SKM-1 treated with dmso at 0.1 percent for 144 hours (cell line): ENCODE measurements at regions not wholly inside any gene's neighbourhood (a gene's known extent, or its start where the extent isn't known, plus 50 kb on each side); places are given as distances from the start of the nearest gene placed in this dataset.

Experiments
- DNase-seq: peaks from one replicate; lab custom pipeline; 2025; ENCODE audit not compliant: unreplicated experiment; lab: John Stamatoyannopoulos, UW

- DNase-seq, result no peak
These were observed 50.6 kb upstream of the L3MBTL4 start for GRCh38 chr18:6465281-6465680.

- no peak for DNase-seq
These were observed 61.5 kb upstream of the L3MBTL4 start for GRCh38 chr18:6476190-6476589.

GRCh38 chr18:6476880-6477279, 62.2 kb upstream of the L3MBTL4 start:
- no peak for DNase-seq

GRCh38 chr18:6478121-6478520, 63.4 kb upstream of the L3MBTL4 start:
- no peak for DNase-seq

- no peak for DNase-seq
These were observed 65.0 kb upstream of the L3MBTL4 start for GRCh38 chr18:6479699-6480098.

- DNase-seq, result no peak
These were observed 67.7 kb upstream of the L3MBTL4 start for GRCh38 chr18:6482198-6482977.

- no peak for DNase-seq
These were observed 69.9 kb upstream of the L3MBTL4 start for GRCh38 chr18:6484659-6485058.

GRCh38 chr18:6486313-6486712, 71.6 kb upstream of the L3MBTL4 start:
- no peak for DNase-seq

- DNase-seq, result no peak
These were observed 72.2 kb upstream of the L3MBTL4 start for GRCh38 chr18:6486764-6487426.

GRCh38 chr18:6487968-6488367, 73.3 kb upstream of the L3MBTL4 start:
- no peak for DNase-seq

- DNase-seq, result no peak
These were observed 74.2 kb upstream of the L3MBTL4 start for GRCh38 chr18:6488956-6489355.

GRCh38 chr18:6489977-6490376, 75.3 kb upstream of the L3MBTL4 start:
- DNase-seq, result no peak

GRCh38 chr18:6493194-6493593, 78.5 kb upstream of the L3MBTL4 start:
- no peak for DNase-seq

- DNase-seq, result no peak
These were observed 80.8 kb upstream of the L3MBTL4 start for GRCh38 chr18:6495536-6495935.

GRCh38 chr18:6497543-6497942, 82.8 kb upstream of the L3MBTL4 start:
- DNase-seq, result no peak

GRCh38 chr18:6498289-6498856, 83.7 kb upstream of the L3MBTL4 start:
- no peak for DNase-seq

GRCh38 chr18:6504605-6505497, 90.1 kb upstream of the L3MBTL4 start:
- no peak for DNase-seq

GRCh38 chr18:6505498-6505875, 90.8 kb upstream of the L3MBTL4 start:
- DNase-seq, result no peak

- no peak for DNase-seq
These were observed 94.7 kb upstream of the L3MBTL4 start for GRCh38 chr18:6509417-6509816.

GRCh38 chr18:6509832-6510231, 95.1 kb upstream of the L3MBTL4 start:
- no peak for DNase-seq

- DNase-seq, result no peak
These were observed 106.2 kb upstream of the L3MBTL4 start for GRCh38 chr18:6520901-6521300.
